Renal cortex interstitium (tissue), 11 donors: ENCODE measurements at regions not wholly inside any gene's neighbourhood (a gene's known extent, or its start where the extent isn't known, plus 50 kb on each side); places are given as distances from the start of the nearest gene placed in this dataset.
"Not testable (repeated sequence)": the region's sequence is repeated elsewhere in the genome, so short reads cannot be mapped to it uniquely, and the experiment has no call there.

ENCODE experiments used
- DNase-seq, 11 donors: peaks; one replicate each; pipeline ENCODE4 v3.0.0-alpha.2; 2013; ENCODE audit warnings: low read depth in 9 of 11, low spot score in 4 of 11; ENCODE audit errors: extremely low read depth in 1 of 11

DNA sequence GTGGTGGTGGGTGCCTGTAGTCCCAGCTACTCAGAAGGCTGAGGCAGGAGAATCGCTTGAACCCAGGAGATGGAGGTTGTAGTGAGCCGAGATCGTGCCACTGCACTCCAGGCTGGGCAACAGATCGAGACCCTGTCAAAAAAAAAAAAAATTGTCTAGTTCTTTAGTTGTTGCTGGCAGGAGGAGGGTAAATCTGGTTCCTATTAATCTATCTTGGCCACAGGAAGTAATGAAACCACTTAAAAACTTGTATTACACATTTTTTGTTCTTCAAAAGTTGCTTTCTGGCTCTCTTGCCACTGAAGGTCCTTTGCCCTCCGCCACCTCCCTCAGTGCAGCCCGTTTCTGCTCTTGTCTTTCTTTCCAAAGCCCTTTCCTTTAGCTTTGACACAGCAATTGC is 102.9 kb upstream of the ARSJ start:
- DNase-seq: no peak

- DNase-seq: no peak
These were observed 106.3 kb upstream of the ARSJ start for GRCh38 chr4:114085611-114086345.

DNA sequence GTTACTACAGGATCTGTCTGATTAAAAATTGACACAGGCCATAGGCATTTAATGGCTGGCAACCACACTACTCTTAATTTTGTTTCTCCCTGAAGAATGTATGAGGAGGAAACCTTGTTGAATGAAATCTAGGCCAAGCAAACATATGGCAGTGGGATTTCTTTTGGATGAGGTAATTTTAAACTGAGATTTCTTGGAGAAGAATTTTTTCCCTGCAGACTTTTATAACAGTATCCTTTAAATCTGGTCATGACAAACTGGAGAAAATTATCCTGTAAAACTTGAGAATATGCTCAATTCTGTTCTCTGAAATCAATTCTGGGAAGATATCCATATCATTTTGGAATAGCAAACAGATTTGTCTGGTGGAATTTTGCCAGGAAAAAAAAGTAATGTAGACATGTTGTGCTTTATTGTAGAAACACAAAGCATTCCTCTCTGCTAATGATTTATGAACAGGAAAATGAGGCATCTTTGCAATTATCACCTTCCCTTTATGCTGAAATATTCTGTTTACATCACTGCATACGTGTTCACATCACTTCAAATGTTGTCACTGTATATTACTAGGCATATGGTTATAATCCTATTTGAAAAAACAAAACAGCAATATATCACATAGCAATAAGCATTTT is 108.3 kb upstream of the ARSJ start:
- DNase-seq: no peak

DNA sequence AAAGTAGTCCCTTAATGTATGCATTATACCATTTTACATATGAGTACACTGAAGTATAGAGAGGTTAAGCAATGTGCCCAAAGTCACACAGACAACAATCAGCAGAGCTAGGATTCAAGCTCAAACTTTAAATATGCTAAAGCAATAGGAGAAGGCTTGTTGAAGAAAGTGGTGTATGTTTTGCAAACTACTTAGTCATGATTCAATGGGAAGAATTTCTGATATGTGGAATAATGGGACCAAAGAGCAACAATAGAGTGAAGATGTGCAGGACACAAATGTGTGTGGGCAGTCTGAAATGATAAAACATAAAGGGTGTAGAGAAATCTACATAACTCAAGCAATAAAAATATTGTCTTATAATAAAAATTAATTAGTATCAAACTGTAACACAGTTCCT is 109.0 kb upstream of the ARSJ start:
- DNase-seq: no peak

GRCh38 chr4:114091546-114091945 is 112.1 kb upstream of the ARSJ start:
- DNase-seq: no peak

- DNase-seq: no peak
These were observed 113.8 kb upstream of the ARSJ start for GRCh38 chr4:114093221-114093715.

DNA sequence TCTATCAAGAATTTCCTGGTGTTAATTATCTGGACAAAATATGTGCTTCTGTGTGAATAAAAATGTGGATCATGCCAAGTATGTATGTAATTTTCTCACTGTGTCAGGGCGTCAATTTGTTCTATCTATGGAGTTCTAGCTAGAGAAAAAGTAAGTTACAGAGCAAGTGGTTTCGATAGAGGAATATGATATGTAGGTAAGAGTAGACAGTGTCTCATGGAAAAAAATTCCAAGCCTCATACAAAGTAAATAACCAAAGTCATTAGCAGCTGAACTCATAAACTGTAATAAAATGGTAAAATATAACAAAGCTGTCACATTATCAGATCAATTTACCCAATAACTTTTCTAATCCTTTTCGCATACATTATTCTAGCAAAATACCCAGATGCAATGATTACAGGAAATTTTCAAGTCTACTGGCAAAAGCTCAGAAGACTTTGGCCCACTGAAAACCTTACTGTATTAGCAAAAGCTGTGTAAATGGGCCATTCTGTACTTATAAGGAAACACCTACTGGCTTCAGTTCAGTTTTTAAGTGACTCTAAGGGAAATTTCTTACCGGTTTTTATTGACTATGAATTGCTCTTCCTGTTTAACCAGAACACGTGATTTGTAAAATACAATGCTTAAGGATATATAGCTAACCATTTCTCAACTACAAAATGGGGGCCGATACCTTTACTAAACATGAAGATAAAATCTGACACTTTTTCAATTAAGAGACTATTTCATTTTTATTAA is 121.0 kb upstream of the ARSJ start:
- DNase-seq: no peak

DNA sequence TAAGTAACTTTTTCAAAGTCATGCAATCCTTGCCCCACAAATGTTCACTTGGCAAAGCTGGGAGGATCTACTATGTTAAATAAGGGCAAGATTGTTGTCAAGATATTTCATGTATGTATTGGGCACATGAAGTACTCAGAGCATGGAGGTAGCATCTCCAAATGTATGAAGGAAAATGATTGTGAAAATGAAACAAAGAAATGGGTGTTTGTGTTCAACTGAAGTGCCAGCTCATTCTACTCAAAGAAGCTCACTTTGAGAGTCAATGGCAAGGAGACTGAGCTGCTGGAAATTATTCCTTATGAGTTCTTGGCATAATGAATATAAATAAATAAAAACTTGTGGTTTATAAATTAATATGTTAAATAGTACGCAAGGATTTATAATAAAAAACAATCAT is 124.5 kb upstream of the ARSJ start:
- DNase-seq: no peak

GRCh38 chr4:114108869-114109268 is 129.4 kb upstream of the ARSJ start:
- no peak for DNase-seq

- no peak for DNase-seq
These were observed 130.3 kb upstream of the ARSJ start for GRCh38 chr4:114109776-114110175.

DNA sequence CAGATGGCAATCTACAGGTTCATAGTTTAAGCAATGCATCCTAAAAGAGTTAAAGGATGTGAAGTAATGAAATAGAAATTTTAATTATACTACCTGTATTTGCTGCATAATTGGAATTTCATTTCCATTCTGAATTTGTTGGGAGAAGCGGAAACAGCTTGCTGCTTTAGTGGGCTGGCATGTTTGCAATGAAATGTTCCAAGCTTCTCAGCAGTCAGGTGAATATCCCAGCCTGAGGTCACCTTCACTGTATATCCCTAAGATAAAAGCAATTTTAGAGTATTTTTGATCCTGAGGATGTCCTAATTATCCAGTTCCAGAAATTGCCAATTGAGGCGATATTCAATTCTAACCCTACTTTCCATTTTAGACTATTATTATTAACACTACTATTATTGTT is 136.1 kb upstream of the ARSJ start:
- no peak for DNase-seq

- DNase-seq: no peak
These were observed 137.4 kb upstream of the ARSJ start for GRCh38 chr4:114116861-114117260.

DNA sequence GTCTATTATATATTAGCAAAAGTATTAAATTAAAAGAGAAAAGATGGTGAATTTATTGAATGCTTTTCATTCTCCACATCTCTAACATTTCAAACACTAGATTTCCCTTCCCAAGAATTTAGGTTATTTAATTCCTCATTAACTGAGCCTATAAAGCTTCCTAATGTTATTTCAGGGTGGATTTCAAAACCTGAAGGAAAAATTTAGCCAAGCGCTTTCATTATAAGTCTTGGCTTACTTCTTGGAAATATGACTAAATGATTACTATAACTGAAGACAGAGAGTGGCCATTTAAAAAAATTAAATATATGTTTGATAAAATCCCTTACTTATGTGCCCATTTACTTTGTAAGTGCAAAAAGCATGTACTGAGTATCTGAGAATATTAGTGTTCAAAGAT is 141.8 kb upstream of the ARSJ start:
- no peak for DNase-seq

DNA sequence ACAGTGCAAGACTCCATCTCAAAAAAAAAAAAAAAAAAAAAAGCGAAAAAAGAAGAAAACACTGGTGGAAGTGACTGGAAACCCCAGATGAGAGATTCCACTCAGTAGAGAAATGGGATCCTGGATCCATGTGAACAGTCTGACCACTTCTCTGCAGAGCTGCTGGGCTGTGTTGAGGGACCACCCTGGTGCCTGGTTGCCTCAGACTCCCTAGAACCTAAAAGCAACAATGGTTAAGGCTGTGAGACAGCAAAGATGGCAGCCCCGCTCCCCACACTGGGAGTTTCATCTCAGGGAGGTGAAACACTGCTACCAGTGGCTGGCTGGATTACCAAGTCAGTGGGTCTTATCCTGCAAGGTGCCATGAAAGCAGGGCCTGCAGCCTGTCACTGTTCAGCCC is 152.8 kb upstream of the ARSJ start:
- no peak for DNase-seq

DNA sequence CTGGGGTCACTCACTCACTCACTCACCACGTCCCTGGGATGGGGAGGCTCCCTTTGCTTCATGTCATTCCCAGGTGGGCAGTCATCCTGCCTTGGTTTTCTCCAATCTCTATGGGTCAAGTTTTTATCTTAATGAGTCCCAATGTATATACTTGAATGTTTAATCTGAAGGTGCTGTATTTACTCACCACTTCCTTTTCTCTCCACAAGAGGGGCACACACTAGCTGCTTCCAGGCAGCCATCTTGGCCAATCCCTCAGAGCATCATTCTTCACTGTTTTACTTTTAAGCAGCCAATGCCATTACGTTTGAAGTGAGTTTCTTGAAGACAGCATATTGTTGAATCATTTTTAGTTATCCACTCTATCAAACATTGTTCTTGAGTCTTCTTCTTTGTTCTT is 153.4 kb upstream of the ARSJ start:
- DNase-seq: no peak

DNA sequence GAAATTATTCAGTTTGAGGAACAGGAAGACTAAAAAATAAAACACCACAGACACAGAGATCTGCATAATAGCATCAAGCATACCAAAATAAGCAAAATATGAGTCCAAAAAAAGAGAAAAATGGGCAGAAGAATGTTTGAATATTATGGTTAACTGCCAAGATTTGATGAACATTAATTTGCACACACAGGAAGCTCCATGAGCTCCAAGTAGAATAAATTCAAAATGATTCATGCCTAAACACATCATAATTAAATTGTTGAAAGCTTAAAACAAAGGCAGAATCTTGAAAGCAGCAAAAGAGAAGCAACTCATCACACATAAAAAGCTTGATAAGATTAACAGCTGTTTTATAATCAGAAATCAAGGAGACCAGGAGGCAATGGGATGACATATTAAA is 156.6 kb upstream of the ARSJ start:
- DNase-seq: peak in 3 of 11 donors; percentile 1 to 7 (median 3)

DNA sequence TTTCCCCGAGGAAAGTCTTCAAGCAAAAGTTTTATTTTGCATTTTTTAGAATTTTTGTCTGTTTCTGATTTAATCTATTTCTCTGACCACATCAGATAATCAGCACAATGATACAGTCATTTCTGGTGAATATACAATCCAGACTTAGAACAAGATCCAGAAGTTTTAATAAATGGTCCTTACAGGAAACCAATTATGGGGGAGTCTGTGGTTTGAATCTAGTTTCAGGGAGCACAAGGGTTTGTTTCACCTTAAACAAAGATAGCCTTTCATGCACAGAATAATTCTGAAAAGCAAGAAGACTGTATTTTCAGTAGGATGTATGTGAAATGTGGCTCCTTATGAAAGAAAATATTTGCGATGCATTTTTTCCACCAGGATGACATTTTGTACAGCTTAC is 158.5 kb upstream of the ARSJ start:
- no peak for DNase-seq

GRCh38 chr4:114146947-114147618 is 167.6 kb upstream of the ARSJ start:
- no peak for DNase-seq

DNA sequence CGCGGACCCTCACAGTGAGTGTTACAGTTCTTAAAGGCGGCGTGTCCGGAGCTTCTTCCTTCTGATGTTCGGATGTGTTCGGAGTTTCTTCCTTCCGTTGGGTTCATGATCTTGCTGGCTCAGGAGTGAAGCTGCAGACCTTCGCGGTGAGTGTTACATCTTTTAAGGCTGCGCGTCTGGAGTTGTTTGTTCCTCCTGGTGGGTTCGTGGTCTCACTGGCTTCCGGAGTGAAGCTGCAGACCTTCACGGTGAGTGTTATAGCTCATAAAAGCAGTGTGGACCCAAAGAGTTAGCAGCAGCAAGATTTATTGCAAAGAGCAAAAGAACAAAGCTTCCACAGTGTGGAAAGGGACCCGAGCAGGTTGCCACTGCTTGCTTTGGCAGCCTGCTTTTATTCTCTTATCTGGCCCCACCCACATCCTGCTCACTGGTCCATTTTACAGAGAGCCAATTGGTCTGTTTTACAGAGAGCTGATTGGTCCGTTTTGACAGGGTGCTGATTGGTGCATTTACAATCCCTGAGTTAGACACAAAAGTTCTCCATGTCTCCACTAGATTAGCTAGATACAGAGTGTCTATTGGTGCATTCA is 168.3 kb upstream of the ARSJ start:
- not testable (repeated sequence) for DNase-seq
